ENCODE measurements at regions not wholly inside any gene's neighbourhood (a gene's known extent, or its start where the extent isn't known, plus 50 kb on each side); places are given as distances from the start of the nearest gene placed in this dataset.
"Not testable (repeated sequence)": the region's sequence is repeated elsewhere in the genome, so short reads cannot be mapped to it uniquely, and the experiment has no call there.

DNA sequence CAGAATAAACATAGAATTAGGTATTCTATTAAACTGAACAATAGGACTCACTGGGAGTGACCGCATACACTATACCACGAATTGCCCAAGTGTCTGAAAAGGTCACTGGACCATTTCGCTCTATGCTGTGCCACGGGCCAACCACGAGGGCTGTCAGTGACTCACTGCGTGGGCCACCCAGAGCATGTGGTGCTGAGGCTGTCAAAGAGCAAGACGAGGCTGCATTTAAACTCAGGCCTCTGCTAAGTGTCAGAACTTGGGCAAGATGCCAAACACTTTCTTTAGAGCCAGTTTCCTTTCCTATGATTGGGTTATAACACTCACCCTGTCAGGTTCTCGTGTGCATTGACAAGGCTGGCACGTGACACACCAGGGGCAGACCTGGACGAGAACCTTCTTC, 97.5 kb downstream of the SH3YL1 start:
- DNase-seq, result peak in 1 of 2 donors; percentile 6

DNA sequence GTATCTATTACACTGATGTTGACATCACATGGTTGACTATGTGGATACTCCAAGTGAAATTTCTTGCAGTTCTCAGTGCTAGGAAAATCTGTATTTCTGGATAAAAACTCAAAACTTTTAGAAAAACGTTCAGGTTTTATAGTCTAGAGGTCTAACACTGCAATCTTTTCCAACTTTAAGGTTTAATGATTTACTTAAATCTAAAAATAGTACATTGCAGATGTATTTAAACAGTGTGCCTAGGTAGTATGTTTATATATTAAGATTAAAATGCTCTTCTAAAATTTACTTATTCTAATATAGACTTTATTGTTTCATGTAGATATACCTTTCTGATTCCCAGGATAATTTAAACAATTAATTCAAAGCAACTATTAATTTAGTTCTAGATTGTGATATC, 98.3 kb downstream of the SH3YL1 start:
- DNase-seq, result no peak

DNA sequence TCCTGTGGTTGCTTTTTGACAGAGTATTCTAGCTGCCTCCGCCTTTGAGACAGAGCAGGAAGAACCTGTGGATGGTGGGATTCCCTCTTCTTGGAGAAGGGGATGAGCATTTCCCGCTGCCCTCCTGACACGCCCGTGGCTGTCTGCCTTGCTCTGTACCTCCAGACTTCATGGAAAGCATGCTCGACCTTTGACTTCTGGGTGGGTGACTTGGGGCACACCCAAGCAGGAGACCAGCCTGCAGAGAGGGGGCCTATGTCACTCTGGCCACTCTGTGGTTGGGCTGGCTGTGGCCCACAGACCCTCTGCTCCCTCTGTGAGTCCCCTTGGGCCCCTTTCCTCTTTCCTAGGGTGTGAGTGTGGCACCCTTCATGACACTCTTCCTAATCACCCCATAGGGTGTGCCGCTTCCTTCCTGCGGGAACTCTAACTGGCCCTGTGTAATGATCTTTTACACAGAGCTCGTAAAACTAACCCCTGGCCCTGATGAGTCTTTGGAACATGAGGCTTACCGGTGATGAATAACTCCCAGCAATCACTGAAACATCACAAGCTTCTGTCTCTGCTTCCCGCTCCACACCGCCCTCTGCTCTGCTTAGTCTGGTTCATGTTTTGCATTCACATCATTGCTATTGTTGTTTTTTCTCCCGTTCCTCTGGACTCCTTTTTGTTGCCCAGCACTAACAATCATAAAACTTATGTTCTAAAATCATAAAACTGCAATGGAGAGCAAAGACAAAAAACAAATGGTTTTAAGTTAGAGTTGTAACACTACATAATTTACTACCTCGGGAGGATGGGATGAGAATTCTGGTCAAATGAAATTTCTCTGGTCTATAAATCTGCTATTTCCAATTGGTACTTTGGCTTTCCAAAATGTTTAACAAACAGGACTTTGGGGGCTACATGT, 101.1 kb downstream of the SH3YL1 start:
- no peak for DNase-seq

DNA sequence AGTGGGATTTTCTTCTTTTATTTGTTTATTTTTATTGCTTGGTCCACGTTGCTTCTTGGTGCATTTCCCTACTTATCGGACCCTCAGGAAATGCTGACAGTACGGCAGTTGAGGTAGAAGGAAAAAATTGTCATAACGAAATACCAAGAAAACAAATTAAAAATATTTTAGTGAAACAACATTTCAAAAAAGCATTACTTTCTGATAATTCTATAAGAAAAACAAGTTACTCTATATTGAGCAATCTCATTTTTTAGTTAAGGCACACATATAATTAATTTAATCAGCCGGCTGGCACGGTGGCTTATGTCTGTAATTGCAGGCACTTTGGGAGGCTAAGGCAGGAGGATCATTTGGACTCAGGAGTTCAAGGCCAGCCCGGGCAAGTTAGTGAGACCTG, 102.1 kb downstream of the SH3YL1 start:
- no peak for DNase-seq

DNA sequence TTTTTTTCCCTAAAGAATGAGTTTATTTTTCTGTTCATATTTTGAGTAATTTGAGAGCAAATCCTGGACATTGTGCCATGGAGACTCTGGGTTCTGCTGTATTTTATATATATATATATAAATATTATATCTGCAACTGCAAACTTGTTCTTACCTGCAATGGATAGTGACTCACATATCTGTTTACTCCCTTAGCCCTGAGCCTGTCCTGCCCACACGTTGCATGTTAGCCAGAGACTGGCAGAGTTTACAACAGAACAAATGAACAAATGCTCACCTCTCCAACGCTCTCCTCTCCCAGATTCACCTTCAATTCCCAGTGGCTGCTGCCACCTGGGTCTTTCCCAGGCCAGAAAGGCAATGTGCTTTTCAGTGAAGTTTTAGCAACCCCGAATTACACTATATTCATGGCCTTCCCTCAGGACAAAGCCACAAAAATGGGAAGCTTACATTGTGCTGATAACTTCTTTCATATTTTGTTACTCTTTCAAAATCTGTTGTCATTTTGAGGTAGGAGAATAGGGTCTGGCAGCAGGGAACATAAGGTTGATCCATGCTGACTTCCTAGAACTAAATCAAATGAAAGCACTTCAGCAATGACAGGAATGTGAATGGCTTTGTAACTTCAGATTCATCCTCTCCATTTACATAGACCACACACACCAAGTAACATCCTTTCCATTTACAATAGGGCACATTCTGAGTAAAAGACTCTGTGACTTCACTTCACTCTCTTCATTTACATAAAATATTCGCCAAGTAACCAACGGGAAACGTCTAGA, 105.4 kb upstream of the FAM110C start:
- DNase-seq, result no peak

DNA sequence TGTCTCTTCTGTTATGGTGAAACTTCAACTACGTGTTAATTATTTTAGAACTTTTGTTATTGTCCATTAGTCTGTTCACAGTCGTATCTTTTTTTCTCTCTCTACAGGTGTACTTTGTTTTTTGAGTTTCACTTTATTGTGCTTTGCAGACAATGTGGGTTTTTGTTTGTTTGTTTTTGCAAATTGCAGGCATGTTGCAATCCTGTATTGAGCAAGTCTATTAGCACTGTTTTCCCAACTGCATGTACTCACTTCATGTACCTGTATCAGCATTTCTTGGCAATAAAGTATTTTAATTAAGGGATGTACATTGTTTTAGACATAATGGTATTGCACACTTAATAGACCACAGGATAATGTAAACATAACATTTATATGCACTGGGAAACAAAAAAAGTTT, 99.1 kb upstream of the FAM110C start:
- no peak for DNase-seq

DNA sequence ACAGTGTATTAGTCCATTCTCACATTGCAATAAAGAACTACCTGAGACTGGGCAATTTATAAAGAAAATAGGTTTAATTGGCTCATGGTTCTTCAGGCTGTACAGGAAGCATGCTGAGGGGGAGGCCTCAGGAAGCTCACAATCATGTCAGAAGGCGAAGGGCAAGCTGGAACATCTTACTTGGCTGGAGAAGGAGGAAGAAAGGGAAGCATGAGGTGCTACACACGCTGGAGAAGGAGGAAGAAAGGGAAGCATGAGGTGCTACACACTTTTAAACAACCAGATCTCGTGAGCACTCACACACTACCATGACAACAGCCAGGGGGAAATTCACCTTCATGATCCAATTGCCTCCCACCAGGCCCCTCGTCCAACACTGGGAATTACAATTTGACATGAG, 95.3 kb upstream of the FAM110C start:
- no peak for DNase-seq

DNA sequence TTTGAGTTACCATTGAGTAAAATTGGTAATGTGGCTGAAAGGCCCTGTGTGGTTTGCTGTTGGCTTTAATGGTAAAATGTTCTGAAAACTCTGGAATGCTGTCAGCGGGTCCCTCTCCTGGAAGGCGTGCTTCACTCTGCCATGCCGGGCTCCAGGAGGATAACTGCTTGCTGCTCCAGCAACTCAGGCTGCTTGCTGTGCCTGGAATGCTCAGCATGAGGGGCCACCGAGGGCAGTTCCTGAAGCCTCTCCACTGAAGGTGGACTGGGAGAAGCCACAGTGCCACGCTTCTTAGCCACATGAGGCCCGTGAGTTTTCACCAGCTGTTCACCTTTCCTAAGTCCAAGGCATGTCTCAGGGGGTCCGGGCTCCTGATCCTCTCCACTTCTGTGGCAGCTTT, 90.4 kb upstream of the FAM110C start:
- no peak for DNase-seq

DNA sequence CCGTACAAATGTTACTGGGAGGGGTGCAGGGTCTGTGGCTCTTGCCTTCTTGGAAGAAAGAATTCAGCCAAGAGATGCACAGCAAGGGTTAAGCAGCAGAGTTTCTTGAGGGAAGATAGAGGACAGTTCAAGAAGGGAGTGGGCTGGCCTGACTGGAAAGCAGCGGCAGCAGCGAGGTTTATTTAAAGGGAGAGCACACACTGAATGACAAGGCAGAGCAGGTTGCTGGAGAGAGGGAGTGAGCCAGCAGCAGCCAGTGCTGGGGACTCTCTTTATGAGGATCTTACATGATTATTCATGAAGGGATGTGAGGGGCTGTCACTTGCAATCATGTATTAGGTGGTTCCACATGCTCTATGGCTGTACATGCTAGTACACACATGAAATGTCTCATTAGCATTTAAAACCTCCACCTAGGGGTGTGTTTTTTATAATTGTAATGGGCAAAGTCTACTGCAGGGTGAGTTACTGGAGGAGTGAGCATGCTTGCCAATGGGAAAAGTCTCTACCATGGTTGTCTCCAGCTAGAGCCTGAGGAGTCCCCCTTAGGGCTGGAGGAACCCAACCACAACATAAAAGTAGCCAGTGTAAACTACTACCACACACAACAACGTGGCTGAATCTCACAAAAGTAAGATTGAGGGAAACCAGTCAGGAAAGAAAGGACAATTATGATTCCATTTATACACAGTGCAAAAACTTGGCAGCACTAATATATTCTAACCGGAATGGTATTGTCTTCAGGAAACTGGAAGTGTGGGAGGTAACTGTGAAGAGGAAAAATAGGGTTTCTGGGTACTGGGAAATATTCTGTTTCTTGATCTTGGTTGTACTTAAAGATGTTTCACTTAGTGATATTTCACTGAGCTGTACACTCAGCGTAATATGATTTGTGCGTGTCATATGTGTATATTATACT, 87.6 kb upstream of the FAM110C start:
- DNase-seq, result no peak

DNA sequence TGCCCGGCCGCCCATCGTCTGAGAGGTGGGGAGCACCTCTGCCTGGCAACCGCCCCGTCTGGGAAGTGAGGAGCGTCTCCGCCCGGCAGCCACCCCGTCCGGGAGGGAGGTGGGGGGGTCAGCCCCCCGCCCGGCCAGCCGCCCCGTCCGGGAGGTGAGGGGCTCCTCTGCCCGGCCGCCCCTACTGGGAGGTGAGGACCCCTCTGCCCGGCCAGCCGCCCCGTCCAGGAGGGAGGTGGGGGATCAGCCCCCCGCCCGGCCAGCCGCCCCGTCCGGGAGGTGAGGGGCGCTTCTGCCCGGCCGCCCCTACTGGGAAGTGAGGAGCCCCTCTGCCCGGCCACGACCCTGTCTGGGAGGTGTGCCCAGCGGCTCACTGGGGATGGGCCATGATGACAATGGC, 80.5 kb upstream of the FAM110C start:
- not testable (repeated sequence) for DNase-seq

DNA sequence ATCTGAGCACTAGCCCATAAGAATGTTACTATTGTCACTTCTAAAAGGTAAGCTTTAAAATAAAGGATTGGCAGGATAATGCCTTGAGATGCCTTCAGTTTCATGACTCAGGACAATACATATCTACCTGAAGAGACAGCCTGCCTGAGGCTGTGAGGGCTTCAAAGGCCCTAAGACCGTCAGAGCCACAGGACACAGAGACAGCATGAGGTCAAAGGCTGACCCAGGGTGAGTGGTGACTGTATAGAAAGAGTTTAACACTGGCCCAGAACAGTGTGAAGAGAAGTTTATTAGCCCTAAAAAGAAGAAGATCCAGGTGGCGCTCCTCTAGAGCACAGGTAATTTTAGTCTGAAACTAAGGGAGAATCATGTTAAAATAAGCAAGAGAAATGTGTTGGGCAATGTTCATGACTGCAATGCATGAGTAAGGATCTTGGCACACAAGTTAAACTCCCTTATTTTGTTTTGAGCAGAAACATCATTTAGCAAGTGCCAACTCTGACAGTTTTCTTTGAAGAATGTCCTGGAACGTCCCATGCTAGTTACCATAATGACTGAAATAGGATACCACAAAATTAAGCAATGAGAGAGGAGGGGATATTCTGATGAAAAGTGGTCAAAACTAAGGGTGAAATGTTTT, 78.1 kb upstream of the FAM110C start:
- DNase-seq, result no peak

DNA sequence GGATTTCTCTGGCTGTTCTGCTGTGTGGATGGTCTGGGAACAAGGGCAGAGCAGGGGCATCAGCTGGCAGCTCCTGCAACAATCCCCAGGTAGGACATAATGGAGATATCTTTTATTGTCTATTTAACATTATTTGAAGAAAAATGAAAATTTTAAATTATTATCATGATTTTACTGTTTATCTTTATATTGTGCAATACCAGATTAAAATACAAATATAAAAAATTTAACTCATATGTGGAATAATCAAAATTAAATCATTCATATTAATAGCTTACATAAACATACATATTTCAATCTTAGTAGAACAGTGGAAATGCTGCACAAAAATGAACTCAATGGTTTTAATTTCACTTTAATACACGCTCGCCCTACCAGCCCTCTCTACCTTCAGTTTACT, 70.6 kb upstream of the FAM110C start:
- DNase-seq, result no peak

DNA sequence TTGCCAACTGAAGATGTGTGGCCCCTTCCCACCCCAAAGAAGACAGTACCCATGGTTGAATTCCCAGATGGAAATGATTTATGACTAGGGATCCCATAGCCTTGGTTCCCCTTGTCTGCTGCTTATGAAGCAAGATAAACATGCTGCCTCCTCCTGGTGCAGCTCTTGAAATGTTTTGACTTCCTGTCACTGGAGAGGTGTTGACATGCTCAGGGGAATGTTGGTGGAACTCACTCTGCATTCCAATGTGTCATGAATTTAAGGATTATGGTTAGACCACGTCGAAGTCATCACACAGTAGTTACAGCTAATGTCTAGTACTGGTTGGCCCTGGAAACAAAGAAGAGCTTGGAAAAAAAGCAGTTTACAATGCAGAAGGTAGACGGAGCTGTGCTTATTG, 69.0 kb upstream of the FAM110C start:
- no peak for DNase-seq

DNA sequence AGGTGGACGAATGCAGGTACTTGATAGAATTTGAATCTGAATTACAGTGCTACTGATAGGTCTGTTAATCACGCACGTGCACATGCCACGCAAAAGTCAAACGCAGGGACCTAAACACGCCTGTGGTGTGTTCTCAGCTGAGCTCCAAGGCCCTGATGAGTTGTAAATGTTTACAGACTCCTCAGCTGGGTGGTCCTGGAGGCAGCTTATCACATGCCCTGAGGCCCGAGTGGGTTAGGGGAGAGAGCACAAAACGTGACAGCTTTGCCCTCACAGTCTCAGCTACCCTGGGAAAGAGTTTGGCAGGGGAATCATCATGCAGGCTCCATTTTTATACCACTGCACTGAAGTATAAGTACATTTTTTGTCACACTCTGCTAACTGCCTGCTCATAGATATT, 68.3 kb upstream of the FAM110C start:
- no peak for DNase-seq

DNA sequence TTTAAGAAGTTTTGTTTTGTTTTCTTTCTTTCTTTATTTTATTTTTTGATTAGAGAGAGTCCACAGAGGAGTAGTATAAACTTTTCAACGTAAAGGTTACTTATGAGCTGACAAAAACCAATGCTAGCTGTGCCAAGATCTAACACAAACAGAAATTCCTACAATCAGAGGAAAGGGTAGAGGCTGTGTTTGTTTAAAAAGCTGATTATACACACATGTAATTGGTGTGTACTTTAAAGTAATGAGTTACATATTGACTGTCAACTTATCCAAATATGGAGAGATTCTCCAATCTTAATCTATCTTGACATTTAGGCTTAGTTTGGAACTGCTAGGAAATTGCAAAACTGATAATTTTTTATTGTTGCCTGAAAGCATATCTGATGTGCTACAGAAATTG, 63.7 kb upstream of the FAM110C start:
- DNase-seq, result no peak

DNA sequence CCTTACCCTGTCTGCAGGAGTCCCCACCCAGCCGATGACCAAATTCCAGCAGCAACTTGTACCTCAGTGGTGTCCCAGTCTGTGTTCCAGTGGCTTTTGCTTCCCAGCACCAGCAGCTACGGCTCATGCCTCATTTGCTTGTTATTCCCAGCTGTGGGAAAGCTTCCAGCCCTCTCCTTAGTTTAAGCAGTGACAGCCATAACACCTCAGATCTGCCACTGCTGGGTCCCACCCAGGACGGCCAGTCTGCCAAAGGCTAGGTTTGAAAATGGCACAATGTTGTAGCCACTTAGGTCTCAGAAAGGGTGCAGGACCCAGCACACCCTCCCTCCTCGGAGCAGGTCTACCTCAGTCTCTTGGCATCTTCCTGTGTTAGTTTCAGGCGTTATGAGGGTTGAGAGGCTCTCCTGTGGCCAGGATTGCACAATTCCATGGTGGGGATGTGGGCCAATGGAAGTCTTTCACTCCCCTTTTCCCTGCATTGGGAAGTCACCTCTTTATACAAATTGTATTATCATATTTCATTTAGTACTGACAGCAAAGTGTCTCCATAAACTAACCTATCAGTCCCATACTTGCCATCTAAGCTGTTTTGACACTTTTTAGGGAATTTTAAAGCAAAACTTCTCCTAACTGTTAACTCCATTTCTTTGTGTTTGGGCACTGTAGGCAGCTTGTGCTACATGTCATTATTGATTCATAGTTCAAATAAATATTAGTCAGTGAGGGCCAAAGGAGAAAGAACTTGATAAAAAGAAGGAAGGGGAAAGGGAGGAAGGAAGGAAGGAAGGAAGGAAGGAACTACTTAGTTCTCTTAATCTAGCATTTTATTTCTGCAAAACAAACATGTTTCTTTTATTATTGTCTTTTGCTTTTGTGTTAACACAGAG, 62.9 kb upstream of the FAM110C start:
- DNase-seq, result no peak

DNA sequence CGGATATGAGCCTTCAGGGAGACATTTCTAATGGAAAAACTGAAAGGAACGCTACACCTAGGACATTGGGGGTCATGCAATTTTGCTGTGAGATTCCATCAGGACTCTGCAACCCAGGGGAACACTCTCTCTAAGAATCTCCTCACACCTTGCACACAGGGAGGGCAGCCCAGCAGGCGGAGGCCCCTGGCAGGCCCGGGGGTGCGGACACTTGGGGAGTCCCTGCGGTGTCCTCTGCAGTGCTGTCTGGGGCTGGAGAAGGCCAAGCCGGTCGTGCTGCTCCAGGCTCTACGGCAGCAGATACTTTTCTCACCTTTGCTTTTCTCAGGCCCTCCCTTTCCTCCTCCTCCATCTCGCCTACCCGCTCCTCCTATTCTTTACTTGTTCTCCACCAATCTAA, 54.7 kb upstream of the FAM110C start:
- DNase-seq, result no peak

Measured in CD4-positive, alpha-beta T cell treated with Interferon alpha-2 for 1 hour (primary cell).